ENCODE measurements at regions not wholly inside any gene's neighbourhood (a gene's known extent, or its start where the extent isn't known, plus 50 kb on each side); places are given as distances from the start of the nearest gene placed in this dataset.

DNA sequence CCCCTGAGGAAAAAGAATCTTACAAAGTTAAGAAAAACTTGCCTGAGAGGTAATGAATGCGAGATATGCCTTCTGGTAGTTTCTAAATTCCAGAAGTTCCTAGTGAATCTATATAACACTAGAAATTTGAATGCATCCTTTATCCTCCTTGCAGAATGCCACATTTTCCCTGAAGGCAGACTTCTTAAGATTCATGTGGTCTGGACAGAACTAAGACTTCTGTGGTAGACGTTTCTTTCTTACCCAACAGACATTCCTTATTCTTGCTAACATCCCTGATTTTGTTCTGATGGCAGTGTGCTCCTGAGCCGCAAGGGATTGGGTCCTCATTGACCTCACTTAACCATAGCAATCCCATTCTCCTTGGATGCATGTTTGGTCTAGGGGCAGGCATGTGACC, 121.3 kb upstream of the PAPPA2 start:
- Histone ChIP-seq H3K4me1 (no peaks in the 10 kb centered on the region), H3K27ac (no peak overlapping the region), H3K27me3 (no peaks in the 10 kb centered on the region), H3K4me2 (no peak overlapping the region), H4K20me1 (ENCODE audit: low read depth) (no peaks in the 10 kb centered on the region), H3F3A (ENCODE audit: low read depth) (no peaks in the 10 kb centered on the region), H3K36me3 (no peaks in the 10 kb centered on the region), H3K9me3 (ENCODE audit: low read depth) (no peaks in the 10 kb centered on the region), H3K9ac (no peak overlapping the region), H2AFZ (replicated peaks) (no peak overlapping the region), H3K4me3 (no peak overlapping the region), H3K79me2 (ENCODE audit: low read depth) (no peaks in the 10 kb centered on the region)
- Mint-ChIP-seq H3K4me3 (no peak overlapping the region), H3K27me3 (ENCODE audit: insufficient read depth, low read depth) (no peaks in the 10 kb centered on the region), H3K27ac (no peak overlapping the region), H3K9me3 (peaks cover 18% of the 10 kb centered on the region), H3K36me3 (no peaks in the 10 kb centered on the region), H3K4me1 (no peaks in the 10 kb centered on the region)
- TF ChIP-seq EZH2 (IDR thresholded peaks at IDR 0.05) (no peak), EZH2phosphoT487 (IDR thresholded peaks at IDR 0.05) (no peak)
- TF ChIP-seq, protein P1, sequence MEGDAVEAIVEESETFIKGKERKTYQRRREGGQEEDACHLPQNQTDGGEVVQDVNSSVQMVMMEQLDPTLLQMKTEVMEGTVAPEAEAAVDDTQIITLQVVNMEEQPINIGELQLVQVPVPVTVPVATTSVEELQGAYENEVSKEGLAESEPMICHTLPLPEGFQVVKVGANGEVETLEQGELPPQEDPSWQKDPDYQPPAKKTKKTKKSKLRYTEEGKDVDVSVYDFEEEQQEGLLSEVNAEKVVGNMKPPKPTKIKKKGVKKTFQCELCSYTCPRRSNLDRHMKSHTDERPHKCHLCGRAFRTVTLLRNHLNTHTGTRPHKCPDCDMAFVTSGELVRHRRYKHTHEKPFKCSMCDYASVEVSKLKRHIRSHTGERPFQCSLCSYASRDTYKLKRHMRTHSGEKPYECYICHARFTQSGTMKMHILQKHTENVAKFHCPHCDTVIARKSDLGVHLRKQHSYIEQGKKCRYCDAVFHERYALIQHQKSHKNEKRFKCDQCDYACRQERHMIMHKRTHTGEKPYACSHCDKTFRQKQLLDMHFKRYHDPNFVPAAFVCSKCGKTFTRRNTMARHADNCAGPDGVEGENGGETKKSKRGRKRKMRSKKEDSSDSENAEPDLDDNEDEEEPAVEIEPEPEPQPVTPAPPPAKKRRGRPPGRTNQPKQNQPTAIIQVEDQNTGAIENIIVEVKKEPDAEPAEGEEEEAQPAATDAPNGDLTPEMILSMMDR (IDR thresholded peaks at IDR 0.05) = no peak
- DNase-seq (ENCODE audit: low spot score) = no peak

DNA sequence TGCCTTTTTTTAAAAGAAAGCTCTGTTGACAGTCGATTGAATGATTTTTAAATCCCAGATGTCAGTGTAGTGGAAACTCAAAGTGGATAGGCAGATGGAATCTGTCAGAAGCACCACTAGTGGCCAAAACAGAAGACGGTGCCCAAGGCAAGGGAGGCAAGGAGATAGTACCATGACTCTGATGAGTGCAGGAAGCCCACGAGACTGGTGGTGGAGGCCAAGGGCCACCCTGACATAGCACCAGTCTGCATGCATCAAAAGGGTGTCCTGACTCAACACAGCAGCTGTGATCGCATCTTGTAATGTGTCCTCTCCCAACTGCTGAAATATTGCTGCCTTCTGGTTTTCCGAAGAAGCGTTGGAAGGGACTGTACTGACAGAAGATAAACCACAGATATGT, 124.1 kb upstream of the PAPPA2 start:
- Mint-ChIP-seq H3K9me3 (peaks cover 6% of the 10 kb centered on the region), H3K4me1 (no peaks in the 10 kb centered on the region), H3K27ac (no peak overlapping the region), H3K27me3 (ENCODE audit: insufficient read depth, low read depth) (no peaks in the 10 kb centered on the region), H3K36me3 (no peaks in the 10 kb centered on the region), H3K4me3 (no peak overlapping the region)
- Histone ChIP-seq H3K9ac (no peak overlapping the region), H4K20me1 (ENCODE audit: low read depth) (no peaks in the 10 kb centered on the region), H3K79me2 (ENCODE audit: low read depth) (no peaks in the 10 kb centered on the region), H2AFZ (replicated peaks) (no peak overlapping the region), H3F3A (ENCODE audit: low read depth) (no peaks in the 10 kb centered on the region), H3K36me3 (no peaks in the 10 kb centered on the region), H3K9me3 (ENCODE audit: low read depth) (no peaks in the 10 kb centered on the region), H3K4me2 (no peak overlapping the region), H3K27me3 (no peaks in the 10 kb centered on the region), H3K4me1 (no peaks in the 10 kb centered on the region), H3K27ac (no peak overlapping the region), H3K4me3 (no peak overlapping the region)
- no peak for DNase-seq (ENCODE audit: low spot score)
- no peak for TF ChIP-seq EZH2 (IDR thresholded peaks at IDR 0.05)
- TF ChIP-seq, protein P1 (IDR thresholded peaks at IDR 0.05) = no peak
- TF ChIP-seq EZH2phosphoT487 (IDR thresholded peaks at IDR 0.05) = no peak

- no peaks in the 10 kb centered on the region for H3K4me1 ChIP-seq
- no peak overlapping the region for H3K4me3 Mint-ChIP-seq
- H3K36me3 ChIP-seq = no peaks in the 10 kb centered on the region
- TF ChIP-seq EZH2 (IDR thresholded peaks at IDR 0.05) (no peak), EZH2phosphoT487 (IDR thresholded peaks at IDR 0.05) (no peak)
- TF ChIP-seq, protein P1 (IDR thresholded peaks at IDR 0.05) = no peak
- H3K9me3 Mint-ChIP-seq = peaks cover 3% of the 10 kb centered on the region
- H3K36me3 Mint-ChIP-seq = no peaks in the 10 kb centered on the region
- no peaks in the 10 kb centered on the region for H3K27me3 Mint-ChIP-seq (ENCODE audit: insufficient read depth, low read depth)
- H3F3A ChIP-seq (ENCODE audit: low read depth) = no peaks in the 10 kb centered on the region
- H3K9ac ChIP-seq = no peak overlapping the region
- peaks cover 3% of the 10 kb centered on the region for H3K4me1 Mint-ChIP-seq
- no peaks in the 10 kb centered on the region for H4K20me1 ChIP-seq (ENCODE audit: low read depth)
- H3K4me2 ChIP-seq = no peak overlapping the region
- H3K27ac ChIP-seq = no peak overlapping the region
- no peak overlapping the region for H3K4me3 ChIP-seq
- H3K27me3 ChIP-seq = no peaks in the 10 kb centered on the region
- H3K79me2 ChIP-seq (ENCODE audit: low read depth) = no peaks in the 10 kb centered on the region
- no peaks in the 10 kb centered on the region for H3K9me3 ChIP-seq (ENCODE audit: low read depth)
- no peak overlapping the region for H3K27ac Mint-ChIP-seq
- DNase-seq (ENCODE audit: low spot score) = no peak
- H2AFZ ChIP-seq (replicated peaks) = no peak overlapping the region
Observed at GRCh38 chr1:176330782-176331181, 123.7 kb upstream of the COP1 start.

DNA sequence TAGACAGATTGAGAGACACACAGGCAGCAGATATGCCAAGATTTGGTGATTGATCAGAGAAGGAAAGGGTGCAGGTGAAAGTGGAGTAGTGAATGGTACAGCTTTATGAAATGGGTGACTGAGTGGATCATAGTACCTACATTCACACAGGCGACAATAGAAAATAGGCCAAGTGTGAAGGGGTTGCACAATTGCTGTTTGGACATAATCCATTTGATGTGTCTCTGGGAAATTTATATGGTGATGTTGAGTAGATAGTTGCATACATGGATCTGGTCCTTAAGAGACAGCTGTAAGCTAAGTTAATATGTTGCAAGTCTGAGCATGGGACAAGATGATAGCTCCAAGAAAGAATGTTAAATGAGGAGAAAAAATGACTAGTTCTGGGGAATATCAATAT, 118.6 kb upstream of the COP1 start:
- Histone ChIP-seq H3K4me3 (no peak overlapping the region), H3F3A (ENCODE audit: low read depth) (no peaks in the 10 kb centered on the region), H3K27me3 (no peaks in the 10 kb centered on the region), H3K79me2 (ENCODE audit: low read depth) (no peaks in the 10 kb centered on the region), H3K27ac (no peak overlapping the region), H3K9ac (no peak overlapping the region), H3K9me3 (ENCODE audit: low read depth) (no peaks in the 10 kb centered on the region), H3K36me3 (no peaks in the 10 kb centered on the region), H3K4me2 (no peak overlapping the region), H2AFZ (replicated peaks) (no peak overlapping the region), H3K4me1 (no peaks in the 10 kb centered on the region), H4K20me1 (ENCODE audit: low read depth) (no peaks in the 10 kb centered on the region)
- Mint-ChIP-seq H3K4me3 (no peak overlapping the region), H3K36me3 (no peaks in the 10 kb centered on the region), H3K27ac (no peak overlapping the region), H3K27me3 (ENCODE audit: insufficient read depth, low read depth) (no peaks in the 10 kb centered on the region), H3K9me3 (no peaks in the 10 kb centered on the region), H3K4me1 (peaks cover 1% of the 10 kb centered on the region)
- DNase-seq (ENCODE audit: low spot score) = no peak
- no peak for TF ChIP-seq EZH2 (IDR thresholded peaks at IDR 0.05)
- no peak for TF ChIP-seq EZH2phosphoT487 (IDR thresholded peaks at IDR 0.05)
- TF ChIP-seq, protein P1 (IDR thresholded peaks at IDR 0.05) = no peak
